BJ (cell line): ENCODE measurements at regions not wholly inside any gene's neighbourhood (a gene's known extent, or its start where the extent isn't known, plus 50 kb on each side); places are given as distances from the start of the nearest gene placed in this dataset.
A peak's percentile ranks its signal among the peaks of the same experiment; 100 is the strongest.
"Not testable (repeated sequence)": the region's sequence is repeated elsewhere in the genome, so short reads cannot be mapped to it uniquely, and the experiment has no call there.

Source experiments
- CTCF ChIA-PET: fragments of 350-600 bp; formaldehyde crosslinking; extraction: SDS; loops from one replicate; lab custom pipeline; 2021; ENCODE audit warnings: antibody characterized with exemption, inconsistent platforms; lab: Yijun Ruan, JAX
- POLR2A ChIA-PET: fragments of 300-600 bp; sonication (Branson Sonifier 250); formaldehyde crosslinking; extraction: SDS; loops from one replicate; lab custom pipeline; 2021; ENCODE audit warnings: antibody characterized with exemption; lab: Charles Lee
- DNase-seq: peaks from one replicate; pipeline ENCODE4 v3.0.0-alpha.2; 2011; ENCODE audit warnings: low read depth
- H3K27me3 ChIP-seq: 2 replicates; pipeline ENCODE4 v1.6.0; 2011; ENCODE audit warnings: low read length; ENCODE audit not compliant: control insufficient read depth, insufficient read depth
- H3K36me3 ChIP-seq: 2 replicates; pipeline ENCODE4 v1.5.1; 2011; ENCODE audit warnings: low read length; ENCODE audit not compliant: control insufficient read depth, insufficient read depth
- H3K4me3 ChIP-seq: 2 replicates; pipeline ENCODE4 v1.5.1; 2011; ENCODE audit warnings: low read depth, mild to moderate bottlenecking, control low read depth, low read length
- CTCF ChIP-seq: IDR thresholded peaks from 2 replicates; pipeline ENCODE4 v1.5.1; 2011; ENCODE audit warnings: low read depth, mild to moderate bottlenecking, control low read depth, inconsistent platforms, low read length, moderate library complexity; ENCODE audit not compliant: insufficient read depth

GRCh38 chrX:75638332-75638731, 115.5 kb upstream of the ZDHHC15 start:
- H3K36me3 ChIP-seq = no peaks in the 10 kb centered on the region
- no peaks in the 10 kb centered on the region for H3K27me3 ChIP-seq
- POLR2A ChIA-PET = no interaction called here
- TF ChIP-seq CTCF = no peak
- CTCF ChIA-PET = interaction anchor here (0.6 kb wide), 1 partner anchor 90 kb away, joined by 3 read pairs; no protein-coding TSS in a partner anchor
- DNase-seq = no peak
- no peak overlapping the region for H3K4me3 ChIP-seq

GRCh38 chrX:75625232-75625631, 102.4 kb upstream of the ZDHHC15 start:
- DNase-seq = no peak
- Histone ChIP-seq H3K4me3 (no peak overlapping the region), H3K27me3 (no peaks in the 10 kb centered on the region), H3K36me3 (no peaks in the 10 kb centered on the region)
- no peak for TF ChIP-seq CTCF
- POLR2A ChIA-PET = no interaction called here
- CTCF ChIA-PET = no interaction called here

GRCh38 chrX:75623535-75623934, 100.7 kb upstream of the ZDHHC15 start:
- Histone ChIP-seq H3K27me3 (no peaks in the 10 kb centered on the region), H3K4me3 (no peak overlapping the region), H3K36me3 (no peaks in the 10 kb centered on the region)
- POLR2A ChIA-PET = no interaction called here
- no peak for TF ChIP-seq CTCF
- DNase-seq = no peak
- CTCF ChIA-PET = no interaction called here

GRCh38 chrX:75609406-75609805, 86.6 kb upstream of the ZDHHC15 start:
- Histone ChIP-seq H3K27me3 (no peaks in the 10 kb centered on the region), H3K4me3 (no peak overlapping the region), H3K36me3 (no peaks in the 10 kb centered on the region)
- no peak for TF ChIP-seq CTCF
- ChIA-PET POLR2A (no interaction called here), CTCF (no interaction called here)
- no peak for DNase-seq

GRCh38 chrX:75603833-75604232, 81.0 kb upstream of the ZDHHC15 start:
- Histone ChIP-seq H3K4me3 (no peak overlapping the region), H3K36me3 (no peaks in the 10 kb centered on the region), H3K27me3 (no peaks in the 10 kb centered on the region)
- POLR2A ChIA-PET = no interaction called here
- DNase-seq = no peak
- CTCF ChIA-PET = no interaction called here
- peak; percentile 46 for TF ChIP-seq CTCF

DNA sequence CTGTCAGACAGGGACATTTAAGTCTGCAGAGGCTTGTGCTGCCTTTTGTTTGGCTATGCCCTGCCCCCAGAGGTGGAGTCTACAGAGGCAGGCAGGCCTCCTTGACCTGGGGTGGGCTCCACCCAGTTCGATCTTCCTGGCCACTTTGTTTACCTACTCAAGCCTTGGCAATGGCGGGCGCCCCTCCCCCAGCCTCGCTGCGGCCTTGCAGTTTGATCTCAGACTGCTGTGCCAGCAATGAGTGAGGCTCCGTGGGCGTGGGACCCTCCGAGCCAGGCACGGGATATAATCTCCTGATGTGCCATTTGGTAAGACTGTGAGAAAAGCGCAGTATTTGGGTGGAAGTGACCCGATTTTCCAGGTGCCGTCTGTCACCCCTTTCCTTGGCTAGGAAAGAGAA, 79.2 kb upstream of the ZDHHC15 start:
- POLR2A ChIA-PET, DNase-seq, H3K4me3 ChIP-seq, H3K27me3 ChIP-seq, H3K36me3 ChIP-seq, CTCF ChIA-PET: not testable (repeated sequence)
